ENCODE measurements at regions not wholly inside any gene's neighbourhood (a gene's known extent, or its start where the extent isn't known, plus 50 kb on each side); places are given as distances from the start of the nearest gene placed in this dataset.

GRCh38 chr7:13165854-13166253 lies 478.4 kb downstream of the ARL4A start:
- Histone ChIP-seq H3K4me3 (ENCODE audit: low read depth, low read length) (no peak overlapping the region), H3K27me3 (ENCODE audit: control insufficient read depth, insufficient read depth, low read length) (no peaks in the 10 kb centered on the region), H3K36me3 (ENCODE audit: control insufficient read depth, insufficient read depth, low read length) (no peaks in the 10 kb centered on the region)
- CTCF ChIA-PET, result no interaction called here
- POLR2A ChIA-PET, result no interaction called here
- DNase-seq (ENCODE audit: low read depth), result no peak
- no peak for TF ChIP-seq CTCF (IDR thresholded peaks at IDR 0.05; ENCODE audit: insufficient read depth, low read depth, low read length)

DNA sequence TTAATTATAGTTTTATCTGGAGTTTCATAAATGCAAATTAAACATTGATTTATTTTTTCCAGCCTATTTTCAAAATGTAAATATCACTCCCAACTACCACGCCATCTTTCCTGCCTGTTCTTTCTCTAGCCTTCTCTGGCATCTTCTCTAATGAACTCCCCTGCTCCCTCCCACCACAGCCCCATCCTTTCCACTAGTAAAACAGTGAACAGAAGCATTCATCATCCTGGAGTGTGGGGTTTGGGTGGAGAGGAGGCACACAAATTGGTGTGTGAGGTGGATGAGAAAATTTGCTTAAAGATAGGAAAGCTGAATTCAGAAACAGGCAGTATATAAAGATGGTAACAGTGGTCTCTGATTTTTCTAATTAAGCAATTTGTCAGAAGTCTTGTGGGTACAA lies 479.4 kb downstream of the ARL4A start:
- Histone ChIP-seq H3K4me3 (ENCODE audit: low read depth, low read length) (no peak overlapping the region), H3K36me3 (ENCODE audit: control insufficient read depth, insufficient read depth, low read length) (no peaks in the 10 kb centered on the region), H3K27me3 (ENCODE audit: control insufficient read depth, insufficient read depth, low read length) (no peaks in the 10 kb centered on the region)
- ChIA-PET POLR2A (no interaction called here), CTCF (no interaction called here)
- DNase-seq (ENCODE audit: low read depth), result no peak
- TF ChIP-seq CTCF (IDR thresholded peaks at IDR 0.05; ENCODE audit: insufficient read depth, low read depth, low read length), result no peak

- ChIA-PET POLR2A (no interaction called here), CTCF (no interaction called here)
- no peak for TF ChIP-seq CTCF (IDR thresholded peaks at IDR 0.05; ENCODE audit: insufficient read depth, low read depth, low read length)
- Histone ChIP-seq H3K4me3 (ENCODE audit: low read depth, low read length) (no peak overlapping the region), H3K27me3 (ENCODE audit: control insufficient read depth, insufficient read depth, low read length) (no peaks in the 10 kb centered on the region), H3K36me3 (ENCODE audit: control insufficient read depth, insufficient read depth, low read length) (no peaks in the 10 kb centered on the region)
- no peak for DNase-seq (ENCODE audit: low read depth)
Observed at GRCh38 chr7:13169356-13169755, 481.9 kb downstream of the ARL4A start.

DNA sequence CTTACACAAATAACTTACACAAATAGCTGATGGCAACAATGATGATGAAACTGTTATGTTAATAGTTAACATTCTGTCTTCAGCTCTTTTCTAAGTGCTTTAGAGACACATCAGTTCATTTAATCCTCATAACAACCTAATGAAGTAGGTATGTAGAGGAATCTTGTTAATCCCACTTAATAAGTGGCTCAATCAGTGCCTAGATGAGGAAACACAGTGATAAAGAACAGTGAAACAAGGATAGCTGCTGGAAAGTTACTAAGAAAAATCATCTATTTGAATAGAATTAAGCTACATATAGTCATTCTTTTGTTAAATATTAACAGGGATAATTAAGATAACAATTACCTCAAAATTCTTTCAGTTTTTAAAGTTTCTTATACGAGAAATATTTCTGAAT lies 487.6 kb downstream of the ARL4A start:
- no peaks in the 10 kb centered on the region for H3K27me3 ChIP-seq (ENCODE audit: control insufficient read depth, insufficient read depth, low read length)
- TF ChIP-seq CTCF (IDR thresholded peaks at IDR 0.05; ENCODE audit: insufficient read depth, low read depth, low read length), result no peak
- no peak overlapping the region for H3K4me3 ChIP-seq (ENCODE audit: low read depth, low read length)
- ChIA-PET POLR2A (no interaction called here), CTCF (interaction anchor here (0.5 to 1.5 kb wide), 4 partner anchors 220 to 500 kb away, joined by 3 to 4 read pairs (median 4); partner anchors contain the start of gene ARL4A)
- no peak for DNase-seq (ENCODE audit: low read depth)
- no peaks in the 10 kb centered on the region for H3K36me3 ChIP-seq (ENCODE audit: control insufficient read depth, insufficient read depth, low read length)

DNA sequence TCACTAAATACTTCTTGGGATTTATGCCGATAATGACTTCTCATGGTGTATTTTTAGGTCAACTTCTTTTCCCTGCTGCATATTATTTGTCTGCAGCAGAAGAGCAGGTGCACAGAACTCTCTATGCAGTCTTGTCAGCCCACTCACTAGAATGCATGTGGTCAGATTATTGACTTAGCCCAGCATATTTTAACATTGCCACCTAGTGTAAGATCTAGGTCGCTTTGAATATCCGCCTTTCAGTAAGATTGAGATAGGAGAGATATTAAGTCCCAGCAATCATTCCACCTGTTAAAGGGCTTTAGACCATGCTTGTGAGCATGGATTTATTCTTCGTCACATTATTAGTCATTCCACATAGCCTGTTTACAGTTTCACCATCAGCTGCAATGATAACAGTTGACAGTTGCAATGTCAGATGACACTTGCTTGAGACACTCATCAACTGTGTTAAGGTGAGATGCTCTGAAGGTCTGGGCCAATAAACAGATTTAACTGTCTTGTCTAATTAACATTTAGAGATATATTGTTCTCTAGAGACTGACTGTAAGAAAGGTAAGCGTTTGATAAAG lies 491.7 kb downstream of the ARL4A start:
- Histone ChIP-seq H3K36me3 (ENCODE audit: control insufficient read depth, insufficient read depth, low read length) (no peaks in the 10 kb centered on the region), H3K27me3 (ENCODE audit: control insufficient read depth, insufficient read depth, low read length) (no peaks in the 10 kb centered on the region), H3K4me3 (ENCODE audit: low read depth, low read length) (no peak overlapping the region)
- DNase-seq (ENCODE audit: low read depth), result no peak
- TF ChIP-seq CTCF (IDR thresholded peaks at IDR 0.05; ENCODE audit: insufficient read depth, low read depth, low read length), result no peak; the same call in 1 of the 2 replicates
- ChIA-PET CTCF (interaction anchor here (1.3 kb wide), 1 partner anchor 493 kb away, joined by 4 read pairs; no protein-coding TSS in a partner anchor), POLR2A (no interaction called here)

Data from BJ (cell line).